HG03039 (cell line): ENCODE measurements at regions not wholly inside any gene's neighbourhood (a gene's known extent, or its start where the extent isn't known, plus 50 kb on each side); places are given as distances from the start of the nearest gene placed in this dataset.

Experiments used
- ATAC-seq: cut with Tn5 transposase; IDR thresholded peaks from one replicate; pipeline ENCODE4 v1.9.1; 2021; ENCODE audit warnings: mild to moderate bottlenecking, moderate library complexity; ENCODE audit not compliant: unreplicated experiment

DNA sequence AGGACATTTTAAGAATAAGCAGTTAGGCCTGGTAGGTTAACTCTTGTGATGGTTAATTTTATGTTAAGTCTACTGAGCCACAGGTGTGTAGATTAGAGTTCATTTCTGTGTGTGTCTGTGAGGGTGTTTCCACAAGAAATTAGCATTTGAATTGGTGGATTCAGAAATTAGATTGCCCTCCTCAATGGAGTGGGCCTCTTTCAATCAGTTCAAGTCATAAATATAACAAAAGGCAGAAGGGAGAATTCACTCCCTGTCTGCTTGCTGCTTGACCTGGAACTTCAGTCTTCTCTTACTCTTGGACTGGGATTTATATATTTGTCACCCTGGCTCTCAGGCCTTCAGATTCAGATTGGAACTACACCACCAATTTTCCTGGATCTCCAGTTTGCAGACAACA, 55.3 kb upstream of the POM121L12 start:
- ATAC-seq, result no peak

GRCh38 chr7:52973126-52973525, 62.3 kb upstream of the POM121L12 start:
- no peak for ATAC-seq

DNA sequence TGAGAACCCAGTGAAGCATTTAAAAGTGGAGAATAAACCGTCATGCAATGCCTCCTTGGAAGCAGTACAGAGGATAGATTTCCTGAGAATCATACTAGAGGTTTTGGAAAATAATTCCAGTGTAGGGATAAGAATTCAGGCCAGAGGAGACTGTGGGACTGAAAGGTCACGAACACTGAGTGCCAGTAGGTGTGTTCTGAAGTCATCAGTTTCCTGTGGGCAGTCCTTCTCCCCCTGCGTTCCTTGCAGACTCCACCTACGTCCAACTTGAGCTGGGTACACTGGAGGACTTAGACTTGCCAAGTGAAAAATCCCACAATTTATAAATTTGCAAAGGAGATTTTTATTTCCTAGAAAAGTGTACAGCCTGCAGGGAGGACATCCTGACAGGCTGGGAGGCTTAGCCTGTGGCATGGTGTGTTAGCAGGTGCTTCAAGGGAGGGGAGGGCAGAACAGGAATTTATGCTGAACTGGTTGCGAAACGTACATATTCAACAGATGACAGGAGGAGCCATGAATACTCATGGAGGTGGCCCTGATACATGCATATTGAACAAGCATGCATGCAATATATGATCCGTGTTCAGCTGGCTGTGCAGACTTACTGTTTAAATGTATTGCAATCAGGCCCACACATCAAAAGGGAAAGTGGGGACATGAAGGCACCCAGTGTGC, 72.9 kb upstream of the POM121L12 start:
- ATAC-seq, result no peak

DNA sequence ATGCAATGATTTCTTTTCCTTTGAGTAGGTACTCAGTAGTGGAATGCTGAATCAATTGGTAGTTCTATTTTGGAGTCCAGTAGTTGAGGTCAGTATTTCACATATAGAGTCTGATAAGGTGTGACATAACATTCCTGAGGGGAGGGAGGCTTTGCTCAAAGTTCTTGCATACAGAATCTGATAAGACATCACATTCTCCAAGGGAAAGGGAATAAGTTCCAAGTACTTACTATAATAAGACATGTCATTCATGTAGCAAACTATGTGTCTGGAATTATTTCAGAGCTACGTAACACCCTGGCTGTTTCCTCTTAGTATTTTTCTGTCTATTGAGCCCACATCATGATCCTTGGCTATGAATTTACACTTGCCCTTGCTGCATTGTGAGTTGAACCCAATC, 74.3 kb upstream of the POM121L12 start:
- no peak for ATAC-seq

- ATAC-seq, result no peak
Observed at GRCh38 chr7:52959878-52960660, 75.4 kb upstream of the POM121L12 start.

- ATAC-seq, result no peak
Observed at GRCh38 chr7:52959336-52959735, 76.1 kb upstream of the POM121L12 start.

GRCh38 chr7:52958621-52959140, 76.8 kb upstream of the POM121L12 start:
- ATAC-seq, result no peak

DNA sequence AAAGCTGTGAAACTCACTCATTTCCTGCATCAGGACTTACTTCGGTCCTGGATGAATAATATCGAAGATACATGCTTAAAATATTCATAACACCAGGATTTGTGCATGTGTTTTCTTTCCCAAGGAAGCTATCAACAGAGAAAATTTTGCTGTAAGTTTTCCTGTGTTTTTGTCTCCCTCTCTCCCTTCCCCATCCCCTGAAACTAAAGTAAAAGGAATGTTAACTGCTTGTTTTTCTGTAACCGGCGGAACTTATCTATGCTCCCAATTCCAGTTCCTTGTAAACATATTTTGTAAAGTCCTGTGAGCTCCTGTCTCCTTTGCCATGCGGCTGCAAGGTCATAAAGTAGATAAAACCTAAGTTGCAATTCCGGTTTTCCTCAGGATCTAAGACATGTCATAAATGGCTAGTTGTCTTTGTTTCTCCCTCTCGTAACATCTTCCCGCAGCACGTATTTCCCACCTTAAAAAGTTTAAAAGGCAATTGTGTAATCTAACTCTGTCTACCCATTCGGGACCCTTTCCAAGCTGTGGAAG, 79.0 kb upstream of the POM121L12 start:
- ATAC-seq, result no peak

- no peak for ATAC-seq
Observed at GRCh38 chr7:52955522-52955921, 79.9 kb upstream of the POM121L12 start.

DNA sequence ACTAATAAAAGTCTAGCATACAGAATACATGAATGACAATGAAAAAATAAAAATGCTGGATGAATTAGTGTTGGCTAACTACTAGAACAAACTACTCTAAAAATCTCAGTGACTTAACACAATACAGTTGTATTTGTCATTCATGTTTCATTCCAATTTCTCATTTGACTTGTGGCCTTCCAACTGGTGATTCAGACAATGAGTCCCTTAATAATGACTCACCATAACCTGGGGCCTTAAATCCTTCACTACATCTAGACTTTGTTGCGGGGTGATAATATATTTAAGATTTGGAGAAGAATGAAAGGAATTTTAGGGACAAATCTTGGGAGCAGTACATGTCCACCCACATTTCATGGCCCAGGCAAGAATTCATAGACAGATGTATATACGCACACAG, 90.5 kb upstream of the POM121L12 start:
- no peak for ATAC-seq

DNA sequence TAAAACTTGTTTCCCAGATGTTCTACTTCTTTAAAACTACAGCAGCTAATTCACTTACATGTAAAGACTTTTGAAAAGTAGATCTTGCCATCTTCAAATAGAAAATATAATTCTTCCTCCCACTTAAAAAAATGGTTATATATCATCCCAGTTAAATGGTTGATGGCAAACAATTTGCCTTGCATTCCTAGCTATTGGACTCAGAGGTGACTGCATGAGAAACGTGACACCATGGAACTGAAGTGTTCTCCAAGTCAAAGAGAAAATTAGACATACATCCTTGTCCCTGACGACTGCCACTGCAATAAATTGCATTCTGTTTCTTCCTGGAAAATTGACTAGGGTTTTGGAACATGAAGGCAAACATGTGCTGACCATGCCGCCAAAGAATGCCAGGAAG, 95.0 kb upstream of the POM121L12 start:
- no peak for ATAC-seq

DNA sequence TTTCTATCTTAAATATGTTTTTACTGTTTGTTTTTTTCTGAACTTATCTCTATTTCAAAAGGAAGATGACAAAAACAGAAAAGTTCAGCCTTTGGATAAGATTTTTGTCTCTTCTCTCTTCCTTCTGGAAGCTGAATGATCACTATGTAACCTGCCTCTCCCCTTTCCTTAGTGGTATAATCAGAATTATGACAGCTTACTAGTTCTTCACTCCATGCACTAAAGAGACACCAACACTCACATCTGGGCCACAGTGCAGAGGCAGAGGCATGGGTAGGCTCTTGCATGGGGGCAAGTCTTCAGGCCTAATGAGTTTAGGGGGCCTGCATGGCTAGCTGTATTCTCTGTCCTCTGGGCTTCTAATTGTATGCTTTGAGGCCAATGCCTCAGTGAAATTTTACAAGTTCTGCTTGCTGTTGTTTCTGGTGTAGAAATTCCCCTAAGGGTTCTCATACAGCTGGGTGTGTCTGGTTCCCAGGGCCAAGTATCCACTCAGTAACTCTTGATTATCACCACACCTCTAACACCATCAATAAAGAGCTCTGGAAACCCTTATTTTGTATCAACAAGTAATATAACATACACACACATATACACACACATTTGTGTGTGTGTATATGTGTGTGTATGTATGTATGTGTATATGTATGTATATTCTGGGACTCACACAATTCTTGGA, 96.8 kb upstream of the POM121L12 start:
- ATAC-seq, result no peak

DNA sequence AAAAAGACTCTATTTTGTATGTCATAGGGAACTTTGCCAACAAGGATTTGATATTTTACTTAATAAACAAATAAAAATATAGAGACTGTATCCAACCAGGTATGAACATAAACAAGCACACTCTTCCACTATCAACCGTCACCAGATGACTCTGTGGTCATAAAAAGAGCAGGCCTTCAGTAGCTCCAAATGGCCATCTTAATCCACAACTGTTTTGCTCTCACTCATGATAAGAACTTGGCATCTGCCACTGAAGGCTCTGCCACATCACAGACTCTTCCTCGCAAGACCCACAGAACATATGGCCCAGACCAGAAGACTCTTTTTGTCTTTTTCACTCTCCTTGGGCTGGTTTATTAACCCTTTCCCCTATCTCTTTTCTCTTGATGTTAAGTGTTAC, 98.7 kb upstream of the POM121L12 start:
- ATAC-seq, result no peak

GRCh38 chr7:52928591-52928990, 106.8 kb upstream of the POM121L12 start:
- no peak for ATAC-seq

- ATAC-seq, result no peak
Observed at GRCh38 chr7:52925332-52925731, 110.1 kb upstream of the POM121L12 start.

DNA sequence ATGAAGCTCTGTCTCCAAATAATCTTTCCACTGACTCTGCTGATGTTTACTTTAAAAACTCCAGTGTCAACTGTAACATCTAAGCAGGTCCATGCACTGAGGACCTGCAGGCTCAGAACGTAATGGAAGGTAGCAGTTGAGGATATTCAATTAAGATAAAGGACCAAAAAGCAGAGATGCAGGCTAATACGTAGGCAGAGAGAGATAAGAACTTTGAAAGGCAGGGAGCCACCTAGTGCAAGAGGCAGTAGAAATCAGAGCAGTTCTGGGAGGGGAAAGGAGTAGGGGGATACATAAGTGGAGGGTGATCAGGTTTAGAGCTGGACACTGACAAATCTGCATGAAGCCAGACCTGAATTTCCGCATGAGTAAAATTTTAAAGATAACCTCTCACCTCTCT, 114.5 kb upstream of the POM121L12 start:
- ATAC-seq, result no peak

DNA sequence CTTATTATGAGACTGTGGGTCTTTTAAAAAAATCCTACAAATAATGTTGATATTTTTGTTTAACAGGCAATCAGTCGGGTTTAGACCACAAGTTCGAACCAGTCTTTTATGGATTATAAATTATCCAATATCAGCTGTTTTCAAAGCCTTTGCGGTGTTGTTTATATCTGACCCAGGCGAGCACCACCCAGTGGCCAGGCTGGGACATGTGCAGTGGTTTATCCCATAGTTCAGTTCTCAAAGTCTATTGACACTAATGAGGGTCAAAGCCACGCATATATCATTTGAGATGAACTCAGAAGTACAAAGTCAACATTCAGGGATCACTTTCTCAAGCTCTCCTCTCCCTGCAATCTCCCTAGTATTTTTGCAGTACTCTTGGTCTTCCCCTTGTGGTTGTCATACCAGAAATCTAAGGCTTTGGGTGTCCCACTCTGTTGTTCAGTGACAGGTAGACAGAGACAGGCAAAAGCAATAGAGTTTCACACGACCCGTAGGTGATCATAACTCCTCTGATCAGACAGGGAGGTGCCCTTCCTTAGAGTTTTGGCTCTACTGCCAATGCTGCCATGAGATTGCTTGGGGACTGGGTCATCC, 117.4 kb upstream of the POM121L12 start:
- no peak for ATAC-seq

- no peak for ATAC-seq
Observed at GRCh38 chr7:52911795-52912194, 123.6 kb upstream of the POM121L12 start.

DNA sequence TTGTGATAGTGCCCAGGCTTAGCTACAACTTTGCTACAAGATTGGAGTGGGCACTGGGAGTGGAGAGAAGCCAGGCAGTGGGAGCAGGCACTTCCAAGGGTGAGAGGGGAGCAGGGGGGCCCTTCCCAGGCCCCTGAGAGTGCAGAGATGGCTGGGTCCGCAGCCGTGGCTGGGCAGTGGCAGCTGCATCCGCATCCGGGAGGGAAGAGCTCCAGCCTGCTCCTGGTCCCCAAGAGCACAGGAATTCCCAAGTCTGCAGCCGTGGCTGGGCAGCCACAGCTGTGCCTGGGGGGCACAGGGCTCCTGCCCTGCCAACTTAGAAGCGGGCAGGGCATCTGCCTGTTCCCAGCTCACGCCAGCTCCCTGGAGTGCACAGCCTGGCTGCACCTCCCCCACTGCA, 124.1 kb upstream of the POM121L12 start:
- ATAC-seq, result no peak

DNA sequence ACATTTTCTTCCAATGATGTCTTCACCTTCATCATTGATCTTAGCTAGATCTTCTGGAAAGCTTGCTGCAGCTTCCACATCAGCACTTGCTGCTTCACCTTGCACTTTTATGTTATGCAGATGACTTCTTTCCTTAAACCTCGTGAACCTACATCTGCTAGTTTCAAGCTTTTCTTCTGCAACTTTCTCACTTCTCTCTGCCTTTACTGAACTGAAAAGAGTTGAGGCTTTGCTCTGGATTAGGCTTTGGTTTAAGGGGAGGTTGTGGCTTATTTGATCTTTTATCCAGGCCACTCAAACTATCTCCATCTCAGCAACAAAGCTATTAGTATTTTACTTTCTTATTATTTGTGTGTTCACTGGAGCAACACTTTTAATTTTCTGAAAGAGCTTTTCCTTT, 125.5 kb upstream of the POM121L12 start:
- ATAC-seq, result no peak

- ATAC-seq, result no peak
Observed at GRCh38 chr7:52909131-52909530, 126.3 kb upstream of the POM121L12 start.
